OCI-LY7 (cell line): ENCODE measurements at regions not wholly inside any gene's neighbourhood (a gene's known extent, or its start where the extent isn't known, plus 50 kb on each side); places are given as distances from the start of the nearest gene placed in this dataset.

Experiments used
- BruUV-seq: library from RNA; stranded (reverse); fragments of 400-500 nt; replicated peaks from 2 replicates; lab custom pipeline; 2021; lab: Mats Ljungman, UMichigan
- CTCF ChIA-PET: fragments of 300-600 bp; sonication (Branson Sonifier 250); formaldehyde crosslinking; loops from one replicate; lab custom pipeline; 2022; ENCODE audit warnings: antibody characterized with exemption; ENCODE audit not compliant: unreplicated experiment; lab: Charles Lee
- POLR2A ChIA-PET: fragments of 300-600 bp; sonication (Branson Sonifier 250); formaldehyde crosslinking; loops from one replicate; lab custom pipeline; 2022; ENCODE audit warnings: antibody characterized with exemption; lab: Charles Lee
- DNase-seq: peaks from one replicate; pipeline ENCODE4 v3.0.0-alpha.2; 2015; ENCODE audit warnings: low spot score
- H2AFZ ChIP-seq: fragments of 200-600 bp; sonication (generic), shearing (Covaris generic); 2 replicates; pipeline ENCODE4 v1.6.1; 2014; ENCODE audit warnings: mild to moderate bottlenecking, antibody characterized with exemption, low read length, moderate library complexity
- H3K27ac ChIP-seq: fragments of 200-600 bp; sonication (generic); 2 replicates; pipeline ENCODE4 v1.5.1; 2014; ENCODE audit warnings: mixed run types, low read depth, mild to moderate bottlenecking, moderate library complexity, low read length, inconsistent platforms; ENCODE audit not compliant: poor library complexity, severe bottlenecking
- H3K36me3 ChIP-seq: fragments of 200-600 bp; sonication (generic); 2 replicates; pipeline ENCODE4 v1.6.1; 2014; ENCODE audit warnings: mild to moderate bottlenecking, antibody characterized with exemption, low read length, moderate library complexity, mixed read lengths; ENCODE audit not compliant: insufficient read depth
- H3K4me1 ChIP-seq: fragments of 200-600 bp; sonication (generic); 2 replicates; pipeline ENCODE4 v1.5.1; 2014; ENCODE audit warnings: mild to moderate bottlenecking, low read length; ENCODE audit not compliant: insufficient read depth, poor library complexity, severe bottlenecking
- H3K4me2 ChIP-seq: fragments of 200-600 bp; sonication (generic); 2 replicates; pipeline ENCODE4 v1.6.1; 2014; ENCODE audit warnings: mild to moderate bottlenecking, low read length
- H3K4me3 ChIP-seq: fragments of 200-600 bp; sonication (generic); 2 replicates; pipeline ENCODE4 v1.5.1; 2014; ENCODE audit warnings: mild to moderate bottlenecking, low read depth, low read length; ENCODE audit not compliant: poor library complexity, severe bottlenecking
- H3K79me2 ChIP-seq: fragments of 200-600 bp; sonication (generic); 2 replicates; pipeline ENCODE4 v1.6.1; 2016; ENCODE audit warnings: low read depth, mild to moderate bottlenecking, low read length, moderate library complexity, mixed read lengths; ENCODE audit not compliant: insufficient read depth
- H3K9me2 ChIP-seq: fragments of 200-600 bp; sonication (generic); 2 replicates; pipeline ENCODE4 v1.6.1; 2016; ENCODE audit warnings: mild to moderate bottlenecking, low read length, mixed read lengths; ENCODE audit not compliant: insufficient read depth
- H3K9me3 ChIP-seq: fragments of 200-600 bp; sonication (generic); 2 replicates; pipeline ENCODE4 v1.6.1; 2014; ENCODE audit warnings: mild to moderate bottlenecking, mixed run types, low read length, mixed read lengths
- H4K20me1 ChIP-seq: fragments of 200-600 bp; sonication (generic); 2 replicates; pipeline ENCODE4 v1.6.1; 2014; ENCODE audit warnings: mild to moderate bottlenecking, antibody characterized with exemption, low read length, moderate library complexity, mixed read lengths; ENCODE audit not compliant: insufficient read depth
- CTCF ChIP-seq: fragments of 200-600 bp; sonication (generic); conservative IDR thresholded peaks from 2 replicates; pipeline ENCODE4 v1.5.1; 2014; ENCODE audit warnings: mild to moderate bottlenecking, antibody characterized with exemption, low read length, moderate library complexity, mixed read lengths
- EZH2phosphoT487 ChIP-seq: fragments of 200-600 bp; sonication (generic); IDR thresholded peaks from 2 replicates; pipeline ENCODE4 v1.6.1; 2018; ENCODE audit warnings: low read depth, borderline replicate concordance, mild to moderate bottlenecking, mixed run types, antibody characterized with exemption, low read length, moderate library complexity, mixed read lengths
- intact Hi-C: fragments of 100-400 bp; cut with micrococcal nuclease; formaldehyde crosslinking; loops from one replicate; pipeline ENCODE4 v1.10.0; 2022; ENCODE audit not compliant: unreplicated experiment

GRCh38 chr6:140049251-140049650 lies 674.8 kb upstream of the CITED2 start:
- BruUV-seq, result no TSS peak
- Histone ChIP-seq H3K4me3 (no peak overlapping the region), H3K4me1 (no peaks in the 10 kb centered on the region), H3K9me2 (no peaks in the 10 kb centered on the region), H3K36me3 (no peaks in the 10 kb centered on the region), H3K9me3 (no peaks in the 10 kb centered on the region), H2AFZ (no peak overlapping the region), H3K79me2 (no peaks in the 10 kb centered on the region), H4K20me1 (no peaks in the 10 kb centered on the region), H3K27ac (no peak overlapping the region), H3K4me2 (no peak overlapping the region)
- ChIA-PET CTCF (no interaction called here), POLR2A (interaction anchor here (1.0 kb wide), 1 partner anchor 19 kb away, joined by 4 read pairs; no protein-coding TSS in a partner anchor)
- intact Hi-C loops, result no loop called here
- no peak for DNase-seq
- TF ChIP-seq EZH2phosphoT487, result no peak

GRCh38 chr6:140048202-140048790 lies 673.8 kb upstream of the CITED2 start:
- Histone ChIP-seq H3K4me3 (no peak overlapping the region), H3K9me3 (no peaks in the 10 kb centered on the region), H3K27ac (no peak overlapping the region), H3K9me2 (no peaks in the 10 kb centered on the region), H3K4me2 (no peak overlapping the region), H4K20me1 (no peaks in the 10 kb centered on the region), H3K36me3 (no peaks in the 10 kb centered on the region), H3K79me2 (no peaks in the 10 kb centered on the region), H3K4me1 (no peaks in the 10 kb centered on the region), H2AFZ (no peak overlapping the region)
- POLR2A ChIA-PET, result interaction anchor here (0.6 to 1.0 kb wide), 2 partner anchors 10 to 532 kb away, joined by 3 to 6 read pairs; no protein-coding TSS in a partner anchor
- CTCF ChIA-PET, result no interaction called here
- no peak for DNase-seq
- intact Hi-C loops, result no loop called here
- no TSS peak for BruUV-seq
- TF ChIP-seq CTCF, result no peak
- TF ChIP-seq EZH2phosphoT487, result no peak

- H3K4me1 ChIP-seq, result no peaks in the 10 kb centered on the region
- no peaks in the 10 kb centered on the region for H3K9me3 ChIP-seq
- intact Hi-C loops, result no loop called here
- no peaks in the 10 kb centered on the region for H3K9me2 ChIP-seq
- CTCF ChIA-PET, result no interaction called here
- H3K4me3 ChIP-seq, result no peak overlapping the region
- no peak overlapping the region for H3K4me2 ChIP-seq
- POLR2A ChIA-PET, result interaction anchor here (0.6 to 1.0 kb wide), 4 partner anchors 9 to 624 kb away, joined by 3 to 6 read pairs (median 6); no protein-coding TSS in a partner anchor
- BruUV-seq, result no TSS peak
- H2AFZ ChIP-seq, result no peak overlapping the region
- TF ChIP-seq CTCF (no peak), EZH2phosphoT487 (no peak)
- no peaks in the 10 kb centered on the region for H4K20me1 ChIP-seq
- H3K36me3 ChIP-seq, result no peaks in the 10 kb centered on the region
- no peak for DNase-seq
- no peak overlapping the region for H3K27ac ChIP-seq
- no peaks in the 10 kb centered on the region for H3K79me2 ChIP-seq
Observed at GRCh38 chr6:140047321-140047720, 672.9 kb upstream of the CITED2 start.
